Ovary (tissue), 7 donors: ENCODE measurements at regions not wholly inside any gene's neighbourhood (a gene's known extent, or its start where the extent isn't known, plus 50 kb on each side); places are given as distances from the start of the nearest gene placed in this dataset.

Experiments
- DNase-seq, 5 donors: peaks; one replicate each; pipeline ENCODE4 v3.0.0-alpha.2; 2019 to 2020
- H3K27ac ChIP-seq, 2 donors: fragments of 200-600 bp; one replicate each; pipeline versions ENCODE4 v1.5.1 to v1.8.0; 2019 to 2022
- H3K27me3 ChIP-seq: fragments of 200-600 bp; one replicate; pipeline ENCODE4 v1.8.0; 2022
- H3K36me3 ChIP-seq: fragments of 200-600 bp; sonication (generic); one replicate; pipeline ENCODE4 v1.5.1; 2019
- H3K4me1 ChIP-seq: one replicate; pipeline ENCODE4 v1.8.1; 2013; ENCODE audit warnings: mild to moderate bottlenecking, moderate library complexity; ENCODE audit not compliant: insufficient read depth
- H3K4me3 ChIP-seq: fragments of 200-600 bp; sonication (generic); one replicate; pipeline ENCODE4 v1.5.1; 2017
- H3K9me3 ChIP-seq, 2 donors: fragments of 200-600 bp in 1 of 2; sonication (generic) in 1 of 2; one replicate each; pipeline versions ENCODE4 v1.5.1 to v1.8.1; 2013 to 2019; ENCODE audit warnings: mild to moderate bottlenecking in 1 of 2, moderate library complexity in 1 of 2
- CTCF ChIP-seq, 3 donors: fragments of 450-650 bp in 2 of 3; fragments of 200-600 bp in 1 of 3; IDR thresholded peaks; one replicate each; pipeline versions ENCODE4 v1.5.1 to v1.8.0; 2016 to 2022; ENCODE audit warnings: antibody characterized with exemption in 3 of 3, mild to moderate bottlenecking in 1 of 3
- EP300 ChIP-seq: sonication (generic); formaldehyde crosslinking; IDR thresholded peaks from one replicate; pipeline ENCODE4 v1.6.1; 2017; ENCODE audit warnings: antibody characterized with exemption
- POLR2A ChIP-seq: fragments of 450-650 bp; IDR thresholded peaks from one replicate; pipeline ENCODE4 v1.6.1; 2017; ENCODE audit warnings: antibody characterized with exemption, mild to moderate bottlenecking, moderate library complexity
- WGBS, 3 donors: extraction: QIAGEN DNeasy Blood & Tissue Kit in 1 of 3; methylation state at CpG; one replicate each; pipeline versions ENCODE4 v1.1.5 to v1.1.7; 2013 to 2017; 5-methylcytosine and 5-hydroxymethylcytosine counted together
- intact Hi-C, 4 donors: fragments of 100-400 bp; cut with DNase I; formaldehyde crosslinking; loops; one replicate each; pipeline versions ENCODE4 v1.11.0 to v1.15.1; 2022 to 2023
- donor health status: DM: no; HTN: no; CAD: no; lungs with moderate emphysema.
- donor health status: DM: no; HTN: no; CAD: no.
- donor health status: Bipolar disorder and iron deficiency.
- donor health status: DM: no; HTN: no; CAD: no.
- donor health status: DM: yes; HTN: yes; CAD: no.

GRCh38 chr13:107551521-107551920, 663.8 kb downstream of the LIG4 start:
- no peak for DNase-seq
- intact Hi-C loops, result no loop called here
- no peak for TF ChIP-seq POLR2A
- no peak for TF ChIP-seq CTCF (IDR thresholded peaks at IDR 0.05)
- no peak for TF ChIP-seq EP300
- Histone ChIP-seq H3K9me3 (no peaks in the 10 kb centered on the region), H3K27ac (no peak overlapping the region), H3K4me1 (no peaks in the 10 kb centered on the region), H3K27me3 (no peaks in the 10 kb centered on the region), H3K36me3 (no peaks in the 10 kb centered on the region), H3K4me3 (no peak overlapping the region)
- 35 to 51% (median 45%) methylated on average over 2 of the region's 2 CpGs for WGBS, 3 donors

- DNase-seq, result no peak
- Histone ChIP-seq H3K4me3 (no peak overlapping the region), H3K4me1 (no peaks in the 10 kb centered on the region), H3K36me3 (no peaks in the 10 kb centered on the region), H3K27me3 (no peaks in the 10 kb centered on the region), H3K27ac (no peak overlapping the region), H3K9me3 (no peaks in the 10 kb centered on the region)
- TF ChIP-seq POLR2A (no peak), CTCF (IDR thresholded peaks at IDR 0.05) (no peak), EP300 (no peak)
- intact Hi-C loops, result no loop called here
- WGBS, 3 donors, result 85 to 90% (median 88%) methylated on average over 1 of the region's 1 CpG
Measured at GRCh38 chr13:107548338-107548737, 667.0 kb downstream of the LIG4 start.

DNA sequence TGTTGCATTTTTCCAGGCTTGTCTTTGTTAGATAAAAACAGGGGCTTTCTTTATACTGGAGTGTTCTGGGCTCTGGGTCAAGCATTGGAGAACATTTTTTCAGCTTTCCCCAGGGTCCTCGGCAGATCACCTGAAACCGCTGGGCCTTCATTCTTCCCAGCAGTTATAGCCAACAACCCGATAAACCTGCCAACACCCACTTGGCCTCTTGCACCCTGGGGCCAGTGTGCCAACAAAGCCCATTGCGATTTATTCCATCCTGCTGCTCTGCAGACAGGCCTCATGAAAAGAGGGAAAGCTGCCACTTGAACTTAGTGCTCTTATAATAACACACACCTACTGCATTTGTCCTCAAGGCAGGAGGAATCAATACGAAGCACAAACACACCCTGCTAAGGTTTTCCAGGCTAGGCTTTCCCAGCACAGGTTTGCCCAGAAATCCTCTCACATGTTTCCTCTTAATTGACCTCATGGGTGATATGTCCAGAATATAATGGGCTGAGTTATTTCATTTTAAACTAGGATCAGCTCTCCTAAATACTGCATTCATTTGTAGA, 669.3 kb downstream of the LIG4 start:
- H3K9me3 ChIP-seq, result no peaks in the 10 kb centered on the region
- no peak overlapping the region for H3K27ac ChIP-seq
- intact Hi-C loops, result no loop called here
- no peaks in the 10 kb centered on the region for H3K4me1 ChIP-seq
- no peak overlapping the region for H3K4me3 ChIP-seq
- no peaks in the 10 kb centered on the region for H3K27me3 ChIP-seq
- DNase-seq, result no peak
- WGBS, 3 donors, result 71 to 80% (median 74%) methylated on average over 5 of the region's 5 CpGs
- no peaks in the 10 kb centered on the region for H3K36me3 ChIP-seq
- TF ChIP-seq CTCF (IDR thresholded peaks at IDR 0.05), result no peak
- no peak for TF ChIP-seq EP300
- TF ChIP-seq POLR2A, result no peak

GRCh38 chr13:107534548-107534947, 680.8 kb downstream of the LIG4 start:
- no peak for DNase-seq
- H3K9me3 ChIP-seq, result no peaks in the 10 kb centered on the region
- H3K27ac ChIP-seq, result no peak overlapping the region
- no peaks in the 10 kb centered on the region for H3K4me1 ChIP-seq
- H3K36me3 ChIP-seq, result no peaks in the 10 kb centered on the region
- no peak overlapping the region for H3K4me3 ChIP-seq
- no peak for TF ChIP-seq EP300
- no peak for TF ChIP-seq CTCF (IDR thresholded peaks at IDR 0.05)
- no peak for TF ChIP-seq POLR2A
- 20 to 62% (median 61%) methylated on average over 1 of the region's 1 CpG for WGBS, 3 donors
- H3K27me3 ChIP-seq, result no peaks in the 10 kb centered on the region
- intact Hi-C loops, result no loop called here
